HT-29 (cell line): ENCODE measurements at regions not wholly inside any gene's neighbourhood (a gene's known extent, or its start where the extent isn't known, plus 50 kb on each side); places are given as distances from the start of the nearest gene placed in this dataset.

Source experiments
- DNase-seq: peaks from one replicate; pipeline ENCODE4 v3.0.0-alpha.2; 2015; ENCODE audit warnings: low spot score

GRCh38 chr3:28738425-28738824 is 389.8 kb upstream of the AZI2 start:
- no peak for DNase-seq

GRCh38 chr3:28739647-28740046 is 391.0 kb upstream of the AZI2 start:
- DNase-seq = no peak

- no peak for DNase-seq
Observed at GRCh38 chr3:28743271-28743670, 394.6 kb upstream of the AZI2 start.

- DNase-seq = no peak
Observed at GRCh38 chr3:28743831-28744230, 395.2 kb upstream of the AZI2 start.

GRCh38 chr3:28745436-28745835 is 396.8 kb upstream of the AZI2 start:
- DNase-seq = no peak

GRCh38 chr3:28745916-28746617 is 397.4 kb upstream of the AZI2 start:
- DNase-seq = no peak

GRCh38 chr3:28746990-28747389 is 398.4 kb upstream of the AZI2 start:
- DNase-seq = no peak

GRCh38 chr3:28751864-28752263 is 403.2 kb upstream of the AZI2 start:
- no peak for DNase-seq

GRCh38 chr3:28752290-28752689 is 403.7 kb upstream of the AZI2 start:
- DNase-seq = no peak

- DNase-seq = no peak
Observed at GRCh38 chr3:28756056-28756455, 407.4 kb upstream of the AZI2 start.

- DNase-seq = no peak
Observed at GRCh38 chr3:28758115-28758514, 409.5 kb upstream of the AZI2 start.

GRCh38 chr3:28761375-28761774 is 412.8 kb upstream of the AZI2 start:
- no peak for DNase-seq

- DNase-seq = no peak
Observed at GRCh38 chr3:28765194-28765593, 416.6 kb upstream of the AZI2 start.

GRCh38 chr3:28768439-28768838 is 419.8 kb upstream of the AZI2 start:
- DNase-seq = no peak

- DNase-seq = no peak
Observed at GRCh38 chr3:28777806-28778475, 429.3 kb upstream of the AZI2 start.

- DNase-seq = no peak
Observed at GRCh38 chr3:28780480-28780879, 431.9 kb upstream of the AZI2 start.

GRCh38 chr3:28781053-28781452 is 432.4 kb upstream of the AZI2 start:
- no peak for DNase-seq

GRCh38 chr3:28786446-28786845 is 437.8 kb upstream of the AZI2 start:
- DNase-seq = no peak

- DNase-seq = no peak
Observed at GRCh38 chr3:28788571-28788970, 439.9 kb upstream of the AZI2 start.

GRCh38 chr3:28791713-28792255 is 443.2 kb upstream of the AZI2 start:
- no peak for DNase-seq

GRCh38 chr3:28792604-28793003 is 444.0 kb upstream of the AZI2 start:
- no peak for DNase-seq

GRCh38 chr3:28799084-28799483 is 450.5 kb upstream of the AZI2 start:
- DNase-seq = no peak

GRCh38 chr3:28800203-28800602 is 451.6 kb upstream of the AZI2 start:
- DNase-seq = no peak
